HCT116 (cell line): ENCODE measurements at regions not wholly inside any gene's neighbourhood (a gene's known extent, or its start where the extent isn't known, plus 50 kb on each side); places are given as distances from the start of the nearest gene placed in this dataset.

Experiments used
- ATAC-seq: fragments of 200-7000 bp; cut with Tn5 transposase; 2 replicates; pipeline ENCODE4 v1.9.1; 2020; ENCODE audit warnings: mild to moderate bottlenecking, moderate library complexity
- BruUV-seq: library from RNA; stranded (reverse); fragments of 400-500 nt; replicated peaks from 2 replicates; lab custom pipeline; 2021; lab: Mats Ljungman, UMichigan
- CTCF ChIA-PET: fragments of 300-600 bp; sonication (Branson Sonifier 250); formaldehyde crosslinking; loops from one replicate; lab custom pipeline; 2021; ENCODE audit warnings: antibody characterized with exemption; lab: Charles Lee
- POLR2A ChIA-PET: fragments of 300-600, 350-600 bp; sonication (Branson Sonifier 250); formaldehyde crosslinking; loops from one replicate; lab custom pipeline; 2021; ENCODE audit warnings: antibody characterized with exemption; lab: Charles Lee
- RAD21 ChIA-PET, 2 experiments: fragments of 300-600 bp; sonication (Branson Sonifier 250); formaldehyde crosslinking; loops; one replicate each; lab custom pipeline; 2023; ENCODE audit warnings: low total read pairs in 2 of 2; ENCODE audit not compliant: uncharacterized antibody in 2 of 2, unreplicated experiment in 2 of 2, low non-redundant PET in 1 of 2; lab: Charles Lee
- DNase-seq: peaks from one replicate; pipeline ENCODE4 v3.0.0-alpha.2; 2010; ENCODE audit warnings: low read depth, low spot score
- H2AFZ ChIP-seq: fragments of 200-600 bp; shearing (Covaris generic), sonication (generic); 2 replicates; pipeline ENCODE4 v1.6.1; 2017; ENCODE audit warnings: low read depth, mixed run types, mixed read lengths, antibody characterized with exemption, low read length; ENCODE audit not compliant: poor library complexity, severe bottlenecking
- H3K27ac ChIP-seq: 2 replicates; pipeline ENCODE4 v1.5.1; 2012; ENCODE audit warnings: low read depth, low read length
- H3K27me3 ChIP-seq: fragments of 200-600 bp; sonication (generic); 2 replicates; pipeline ENCODE4 v1.6.1; 2016; ENCODE audit warnings: mixed run types, low read length, mixed read lengths; ENCODE audit not compliant: insufficient read depth
- H3K36me3 ChIP-seq, 2 experiments: fragments of 200-500 bp in 1 of 2; fragments of 200-600 bp in 1 of 2; sonication (Bioruptor generic) in 1 of 2; sonication (generic) in 1 of 2; 2 replicates each; pipeline versions ENCODE4 v1.5.1 to v1.6.1; 2014 to 2016; ENCODE audit warnings: low read length in 2 of 2, inconsistent platforms in 1 of 2, mixed read lengths in 1 of 2, mixed run types in 1 of 2; ENCODE audit not compliant: insufficient read depth in 2 of 2, control insufficient read depth in 1 of 2
- H3K4me1 ChIP-seq, 2 experiments: fragments of 200-600 bp in 1 of 2; sonication (generic) in 1 of 2; 2 replicates each; pipeline versions ENCODE4 v1.5.1 to v1.6.1; 2012 to 2017; ENCODE audit warnings: low read length in 2 of 2, inconsistent platforms in 1 of 2, mild to moderate bottlenecking in 1 of 2, mixed read lengths in 1 of 2, mixed run types in 1 of 2, moderate library complexity in 1 of 2; ENCODE audit not compliant: insufficient read depth in 2 of 2, control insufficient read depth in 1 of 2
- H3K4me2 ChIP-seq: fragments of 200-600 bp; sonication (generic); 2 replicates; pipeline ENCODE4 v1.6.1; 2017; ENCODE audit warnings: mixed run types, low read length, mixed read lengths
- H3K4me3 ChIP-seq, 2 experiments: fragments of 200-600 bp in 1 of 2; sonication (generic) in 1 of 2; replicated peaks in 1 of 2; 2 replicates each; pipeline ENCODE4 v1.5.1; 2011 to 2016; ENCODE audit warnings: low read length in 2 of 2, control low read depth in 1 of 2, low read depth in 1 of 2, mild to moderate bottlenecking in 1 of 2, mixed read lengths in 1 of 2, mixed run types in 1 of 2
- H3K79me2 ChIP-seq: fragments of 200-600 bp; sonication (generic); 2 replicates; pipeline ENCODE4 v1.6.1; 2017; ENCODE audit warnings: mild to moderate bottlenecking, mixed run types, low read length, moderate library complexity, mixed read lengths; ENCODE audit not compliant: insufficient read depth
- H3K9ac ChIP-seq: fragments of 200-600 bp; sonication (generic); 2 replicates; pipeline ENCODE4 v1.6.1; 2016; ENCODE audit warnings: low read length, mixed read lengths
- H3K9me2 ChIP-seq: fragments of 200-600 bp; sonication (generic), shearing (Covaris generic); 2 replicates; pipeline ENCODE4 v1.6.1; 2017; ENCODE audit warnings: mixed run types, mild to moderate bottlenecking, moderate library complexity; ENCODE audit not compliant: insufficient read depth
- H3K9me3 ChIP-seq, 2 experiments: fragments of 200-500 bp in 1 of 2; fragments of 200-600 bp in 1 of 2; sonication (Bioruptor generic) in 1 of 2; sonication (generic) in 1 of 2; 2 replicates each; pipeline ENCODE4 v1.6.1; 2014 to 2017; ENCODE audit warnings: low read length in 2 of 2, mixed read lengths in 2 of 2, inconsistent platforms in 1 of 2, low read depth in 1 of 2, mild to moderate bottlenecking in 1 of 2, mixed run types in 1 of 2, moderate library complexity in 1 of 2; ENCODE audit not compliant: control insufficient read depth in 1 of 2, insufficient read depth in 1 of 2
- H4K20me1 ChIP-seq: fragments of 200-600 bp; sonication (generic), shearing (Covaris generic); 2 replicates; pipeline ENCODE4 v1.6.1; 2017; ENCODE audit warnings: mixed run types, mild to moderate bottlenecking, moderate library complexity; ENCODE audit not compliant: insufficient read depth
- ATF3 ChIP-seq: IDR thresholded peaks from 2 replicates; pipeline ENCODE4 v1.6.1; 2012
- CBX3 ChIP-seq: IDR thresholded peaks from 2 replicates; pipeline ENCODE4 v1.6.1; 2012; ENCODE audit warnings: low read depth
- CEBPB ChIP-seq: IDR thresholded peaks from 2 replicates; pipeline ENCODE4 v1.6.1; 2012; ENCODE audit warnings: low read depth
- CTCF ChIP-seq, 3 experiments: fragments of 200-600 bp in 1 of 3; sonication (generic) in 1 of 3; IDR thresholded peaks in 2 of 3; conservative IDR thresholded peaks in 1 of 3; 2 replicates each; pipeline ENCODE4 v1.5.1; 2012 to 2017; ENCODE audit warnings: low read depth in 2 of 3, low read length in 2 of 3, antibody characterized with exemption in 1 of 3, borderline replicate concordance in 1 of 3, control low read depth in 1 of 3, mild to moderate bottlenecking in 1 of 3, mixed read lengths in 1 of 3, mixed run types in 1 of 3, moderate library complexity in 1 of 3; ENCODE audit not compliant: insufficient read depth in 1 of 3
- EGR1 ChIP-seq: IDR thresholded peaks from 2 replicates; pipeline ENCODE4 v1.6.1; 2012; ENCODE audit warnings: low read depth
- ELF1 ChIP-seq: IDR thresholded peaks from 2 replicates; pipeline ENCODE4 v1.6.1; 2012; ENCODE audit warnings: low read depth, borderline replicate concordance
- EZH2 ChIP-seq: fragments of 200-600 bp; sonication (generic); IDR thresholded peaks from 2 replicates; pipeline ENCODE4 v1.6.1; 2017; ENCODE audit warnings: antibody characterized with exemption, mixed run types
- EZH2phosphoT487 ChIP-seq: fragments of 200-600 bp; IDR thresholded peaks from 2 replicates; pipeline ENCODE4 v1.6.1; 2018; ENCODE audit warnings: antibody characterized with exemption, borderline replicate concordance
- JUND ChIP-seq: IDR thresholded peaks from 2 replicates; pipeline ENCODE4 v1.6.1; 2012
- POLR2A ChIP-seq: IDR thresholded peaks from 2 replicates; pipeline ENCODE4 v1.7.0; 2011; ENCODE audit warnings: borderline replicate concordance; ENCODE audit not compliant: insufficient read depth, insufficient read length; ENCODE audit errors: extremely low read depth
- POLR2AphosphoS5 ChIP-seq: IDR thresholded peaks from 2 replicates; pipeline ENCODE4 v1.6.1; 2011; ENCODE audit warnings: mild to moderate bottlenecking, low read depth, low read length, moderate library complexity
- SIN3A ChIP-seq: IDR thresholded peaks from 2 replicates; pipeline ENCODE4 v1.6.1; 2012; ENCODE audit warnings: low read depth
- SP1 ChIP-seq: IDR thresholded peaks from 2 replicates; pipeline ENCODE4 v1.6.1; 2012; ENCODE audit warnings: low read depth
- SRF ChIP-seq: IDR thresholded peaks from 2 replicates; pipeline ENCODE4 v1.6.1; 2012; ENCODE audit warnings: low read depth
- ZFX ChIP-seq: fragments of 450-650 bp; IDR thresholded peaks from 2 replicates; pipeline ENCODE4 v1.6.1; 2017
- ZNF274 ChIP-seq: fragments of 200-500 bp; sonication (Bioruptor generic); IDR thresholded peaks from 2 replicates; pipeline ENCODE4 v1.6.1; 2014; ENCODE audit warnings: mild to moderate bottlenecking, low read depth, low read length, inconsistent platforms
- intact Hi-C: fragments of 100-400 bp; cut with micrococcal nuclease; formaldehyde crosslinking; loops from 2 replicates; pipeline ENCODE4 v1.10.0; 2022
- TF ChIP-seq, protein P1 (sequence below): IDR thresholded peaks from 2 replicates; pipeline ENCODE4 v1.6.1; 2011; ENCODE audit warnings: mild to moderate bottlenecking, low read length, moderate library complexity; ENCODE audit not compliant: insufficient replicate concordance; ENCODE audit errors: extremely low read depth
- TF ChIP-seq, protein P2 (sequence below): IDR thresholded peaks from 2 replicates; pipeline ENCODE4 v1.6.1; 2012; ENCODE audit warnings: low read depth
- TF ChIP-seq, protein P3 (sequence below): IDR thresholded peaks from 2 replicates; pipeline ENCODE4 v1.6.1; 2012

- Histone ChIP-seq H2AFZ (no peak overlapping the region), H3K9ac (no peak overlapping the region), H3K4me2 (no peak overlapping the region), H3K27ac (no peak overlapping the region), H3K36me3 (no peaks in the 10 kb centered on the region), H4K20me1 (no peaks in the 10 kb centered on the region), H3K9me3 (peaks cover 3 to 5% of the 10 kb centered on the region in 2 experiments; a peak in 2 of 4 replicates), H3K9me2 (no peaks in the 10 kb centered on the region), H3K27me3 (no peaks in the 10 kb centered on the region), H3K4me1 (no peaks in the 10 kb centered on the region), H3K79me2 (no peaks in the 10 kb centered on the region), H3K4me3 (no peak overlapping the region)
- TF ChIP-seq JUND (no peak), SIN3A (no peak), CEBPB (no peak), POLR2AphosphoS5 (no peak), ZNF274 (no peak), ELF1 (no peak), EZH2 (no peak), ATF3 (no peak), SRF (no peak), EGR1 (no peak), CBX3 (no peak), CTCF (IDR thresholded peaks at IDR 0.05 in 2 of 3, conservative IDR thresholded peaks at IDR 0.05 in 1 of 3; ENCODE audit: borderline replicate concordance in 1 of 3, insufficient read depth in 1 of 3, low read depth in 2 of 3, low read length in 2 of 3) (no peak), POLR2A (no peak), ZFX (no peak), SP1 (no peak), EZH2phosphoT487 (no peak)
- TF ChIP-seq, protein P1, sequence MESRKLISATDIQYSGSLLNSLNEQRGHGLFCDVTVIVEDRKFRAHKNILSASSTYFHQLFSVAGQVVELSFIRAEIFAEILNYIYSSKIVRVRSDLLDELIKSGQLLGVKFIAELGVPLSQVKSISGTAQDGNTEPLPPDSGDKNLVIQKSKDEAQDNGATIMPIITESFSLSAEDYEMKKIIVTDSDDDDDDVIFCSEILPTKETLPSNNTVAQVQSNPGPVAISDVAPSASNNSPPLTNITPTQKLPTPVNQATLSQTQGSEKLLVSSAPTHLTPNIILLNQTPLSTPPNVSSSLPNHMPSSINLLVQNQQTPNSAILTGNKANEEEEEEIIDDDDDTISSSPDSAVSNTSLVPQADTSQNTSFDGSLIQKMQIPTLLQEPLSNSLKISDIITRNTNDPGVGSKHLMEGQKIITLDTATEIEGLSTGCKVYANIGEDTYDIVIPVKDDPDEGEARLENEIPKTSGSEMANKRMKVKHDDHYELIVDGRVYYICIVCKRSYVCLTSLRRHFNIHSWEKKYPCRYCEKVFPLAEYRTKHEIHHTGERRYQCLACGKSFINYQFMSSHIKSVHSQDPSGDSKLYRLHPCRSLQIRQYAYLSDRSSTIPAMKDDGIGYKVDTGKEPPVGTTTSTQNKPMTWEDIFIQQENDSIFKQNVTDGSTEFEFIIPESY, result no peak
- TF ChIP-seq, protein P2, sequence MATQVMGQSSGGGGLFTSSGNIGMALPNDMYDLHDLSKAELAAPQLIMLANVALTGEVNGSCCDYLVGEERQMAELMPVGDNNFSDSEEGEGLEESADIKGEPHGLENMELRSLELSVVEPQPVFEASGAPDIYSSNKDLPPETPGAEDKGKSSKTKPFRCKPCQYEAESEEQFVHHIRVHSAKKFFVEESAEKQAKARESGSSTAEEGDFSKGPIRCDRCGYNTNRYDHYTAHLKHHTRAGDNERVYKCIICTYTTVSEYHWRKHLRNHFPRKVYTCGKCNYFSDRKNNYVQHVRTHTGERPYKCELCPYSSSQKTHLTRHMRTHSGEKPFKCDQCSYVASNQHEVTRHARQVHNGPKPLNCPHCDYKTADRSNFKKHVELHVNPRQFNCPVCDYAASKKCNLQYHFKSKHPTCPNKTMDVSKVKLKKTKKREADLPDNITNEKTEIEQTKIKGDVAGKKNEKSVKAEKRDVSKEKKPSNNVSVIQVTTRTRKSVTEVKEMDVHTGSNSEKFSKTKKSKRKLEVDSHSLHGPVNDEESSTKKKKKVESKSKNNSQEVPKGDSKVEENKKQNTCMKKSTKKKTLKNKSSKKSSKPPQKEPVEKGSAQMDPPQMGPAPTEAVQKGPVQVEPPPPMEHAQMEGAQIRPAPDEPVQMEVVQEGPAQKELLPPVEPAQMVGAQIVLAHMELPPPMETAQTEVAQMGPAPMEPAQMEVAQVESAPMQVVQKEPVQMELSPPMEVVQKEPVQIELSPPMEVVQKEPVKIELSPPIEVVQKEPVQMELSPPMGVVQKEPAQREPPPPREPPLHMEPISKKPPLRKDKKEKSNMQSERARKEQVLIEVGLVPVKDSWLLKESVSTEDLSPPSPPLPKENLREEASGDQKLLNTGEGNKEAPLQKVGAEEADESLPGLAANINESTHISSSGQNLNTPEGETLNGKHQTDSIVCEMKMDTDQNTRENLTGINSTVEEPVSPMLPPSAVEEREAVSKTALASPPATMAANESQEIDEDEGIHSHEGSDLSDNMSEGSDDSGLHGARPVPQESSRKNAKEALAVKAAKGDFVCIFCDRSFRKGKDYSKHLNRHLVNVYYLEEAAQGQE, result no peak
- TF ChIP-seq, protein P3, sequence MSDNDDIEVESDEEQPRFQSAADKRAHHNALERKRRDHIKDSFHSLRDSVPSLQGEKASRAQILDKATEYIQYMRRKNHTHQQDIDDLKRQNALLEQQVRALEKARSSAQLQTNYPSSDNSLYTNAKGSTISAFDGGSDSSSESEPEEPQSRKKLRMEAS, result no peak
- DNase-seq (no peak), ATAC-seq (no peak)
- ChIA-PET CTCF (no interaction called here), POLR2A (no interaction called here), RAD21 (no interaction called here)
- no TSS peak for BruUV-seq
- intact Hi-C loops, result no loop called here
Observed at GRCh38 chr2:34159901-34160300, 560.8 kb upstream of the FAM98A start.
